Choroid plexus epithelial cell (primary cell): ENCODE measurements at regions not wholly inside any gene's neighbourhood (a gene's known extent, or its start where the extent isn't known, plus 50 kb on each side); places are given as distances from the start of the nearest gene placed in this dataset.

Experiments used
- DNase-seq: peaks from one replicate; pipeline ENCODE4 v3.0.0-alpha.2; 2010; ENCODE audit warnings: low read depth
- H3K4me3 ChIP-seq: 2 replicates; pipeline ENCODE4 v1.5.1; 2011; ENCODE audit warnings: low read depth, mild to moderate bottlenecking, control low read depth, low read length, moderate library complexity
- CTCF ChIP-seq: conservative IDR thresholded peaks from 2 replicates; pipeline ENCODE4 v1.5.1; 2011; ENCODE audit warnings: low read depth, mild to moderate bottlenecking, control low read depth, inconsistent platforms, low read length, moderate library complexity

- DNase-seq = no peak
- TF ChIP-seq CTCF = no peak
- no peak overlapping the region for H3K4me3 ChIP-seq
Measured at GRCh38 chr2:155871940-155872339, 460.6 kb downstream of the NR4A2 start.

- TF ChIP-seq CTCF = no peak
- DNase-seq = no peak
- no peak overlapping the region for H3K4me3 ChIP-seq
Measured at GRCh38 chr2:155867564-155867963, 465.0 kb downstream of the NR4A2 start.

- no peak overlapping the region for H3K4me3 ChIP-seq
- TF ChIP-seq CTCF = no peak
- DNase-seq = no peak
Measured at GRCh38 chr2:155866477-155866876, 466.0 kb downstream of the NR4A2 start.

- DNase-seq = no peak
- no peak overlapping the region for H3K4me3 ChIP-seq
- no peak for TF ChIP-seq CTCF
Measured at GRCh38 chr2:155852156-155852555, 480.4 kb downstream of the NR4A2 start.

GRCh38 chr2:155846259-155846658 lies 486.3 kb downstream of the NR4A2 start:
- DNase-seq = no peak
- no peak overlapping the region for H3K4me3 ChIP-seq
- TF ChIP-seq CTCF = no peak

GRCh38 chr2:155844461-155844860 lies 488.1 kb downstream of the NR4A2 start:
- no peak for DNase-seq
- no peak overlapping the region for H3K4me3 ChIP-seq
- no peak for TF ChIP-seq CTCF

GRCh38 chr2:155842103-155842502 lies 490.4 kb downstream of the NR4A2 start:
- TF ChIP-seq CTCF = no peak
- no peak overlapping the region for H3K4me3 ChIP-seq
- DNase-seq = peak; percentile 0
